Ovary (tissue), 3 donors: ENCODE measurements at regions not wholly inside any gene's neighbourhood (a gene's known extent, or its start where the extent isn't known, plus 50 kb on each side); places are given as distances from the start of the nearest gene placed in this dataset.

Source experiments
- CTCF ChIP-seq, 3 donors: fragments of 450-650 bp in 2 of 3; fragments of 200-600 bp in 1 of 3; IDR thresholded peaks; one replicate each; pipeline versions ENCODE4 v1.5.1 to v1.8.0; 2016 to 2022; ENCODE audit warnings: antibody characterized with exemption in 3 of 3, mild to moderate bottlenecking in 1 of 3
- EP300 ChIP-seq: sonication (generic); formaldehyde crosslinking; IDR thresholded peaks from one replicate; pipeline ENCODE4 v1.6.1; 2017; ENCODE audit warnings: antibody characterized with exemption
- donor health status: DM: no; HTN: no; CAD: no.

GRCh38 chr4:123113155-123113554, 190.8 kb upstream of the NUDT6 start:
- TF ChIP-seq CTCF (IDR thresholded peaks at IDR 0.05): no peak
- no peak for TF ChIP-seq EP300
